Colonic mucosa (tissue), 4 donors: ENCODE measurements at regions not wholly inside any gene's neighbourhood (a gene's known extent, or its start where the extent isn't known, plus 50 kb on each side); places are given as distances from the start of the nearest gene placed in this dataset.
"Not testable (repeated sequence)": the region's sequence is repeated elsewhere in the genome, so short reads cannot be mapped to it uniquely, and the experiment has no call there.

Source experiments
- DNase-seq: peaks from one replicate; pipeline ENCODE4 v3.0.0-alpha.2; 2020
- H3K27ac ChIP-seq: fragments of 200-600 bp; one replicate; pipeline ENCODE4 v1.8.0; 2021
- H3K27me3 ChIP-seq: fragments of 200-600 bp; one replicate; pipeline ENCODE4 v1.8.0; 2021
- H3K36me3 ChIP-seq: fragments of 200-600 bp; one replicate; pipeline ENCODE4 v1.8.0; 2021
- H3K4me1 ChIP-seq: fragments of 200-600 bp; one replicate; pipeline ENCODE4 v1.8.0; 2021; ENCODE audit warnings: mild to moderate bottlenecking
- H3K4me3 ChIP-seq: fragments of 200-600 bp; one replicate; pipeline ENCODE4 v1.8.0; 2021
- H3K9ac ChIP-seq, 2 donors: one replicate each; pipeline ENCODE4 v1.7.0; 2013; ENCODE audit warnings: control low read depth in 2 of 2, low read depth in 2 of 2, low read length in 2 of 2
- H3K9me3 ChIP-seq: fragments of 200-600 bp; one replicate; pipeline ENCODE4 v1.8.0; 2021
- CTCF ChIP-seq: fragments of 200-600 bp; IDR thresholded peaks from one replicate; pipeline ENCODE4 v1.8.0; 2022; ENCODE audit warnings: antibody characterized with exemption, mild to moderate bottlenecking
- intact Hi-C: fragments of 100-400 bp; cut with DNase I; formaldehyde crosslinking; loops from one replicate; pipeline ENCODE4 v1.14.1; 2022
- donor health status: healthy.
- donor health status: DM: no; HTN: no; CAD: no.
- donor health status: DM: no; HTN: no; CAD: no.

- no peaks in the 10 kb centered on the region for H3K27me3 ChIP-seq
Measured at GRCh38 chr4:116202524-116202923, 882.9 kb downstream of the TRAM1L1 start.

GRCh38 chr4:116197317-116197809 lies 888.0 kb downstream of the TRAM1L1 start:
- TF ChIP-seq CTCF = no peak
- Histone ChIP-seq H3K9ac (no peak overlapping the region), H3K9me3 (no peaks in the 10 kb centered on the region), H3K4me3 (no peak overlapping the region), H3K4me1 (no peaks in the 10 kb centered on the region), H3K27me3 (no peaks in the 10 kb centered on the region), H3K36me3 (no peaks in the 10 kb centered on the region), H3K27ac (no peak overlapping the region)
- DNase-seq = no peak
- intact Hi-C loops = no loop called here

More at GRCh38 chr4:116202524-116202923, 882.9 kb downstream of the TRAM1L1 start:
- H3K9me3 ChIP-seq = no peaks in the 10 kb centered on the region
- H3K4me1 ChIP-seq = no peaks in the 10 kb centered on the region
- no peak overlapping the region for H3K4me3 ChIP-seq
- no peak overlapping the region for H3K9ac ChIP-seq
- TF ChIP-seq CTCF = no peak
- DNase-seq = no peak
- intact Hi-C loops = no loop called here
- H3K36me3 ChIP-seq = no peaks in the 10 kb centered on the region
- no peak overlapping the region for H3K27ac ChIP-seq

- TF ChIP-seq CTCF = no peak
- Histone ChIP-seq H3K4me1 (no peaks in the 10 kb centered on the region), H3K9me3 (no peaks in the 10 kb centered on the region), H3K9ac (no peak overlapping the region), H3K4me3 (no peak overlapping the region), H3K27me3 (no peaks in the 10 kb centered on the region), H3K36me3 (no peaks in the 10 kb centered on the region), H3K27ac (no peak overlapping the region)
- no peak for DNase-seq
- intact Hi-C loops = no loop called here
Measured at GRCh38 chr4:116183241-116183640, 902.1 kb downstream of the TRAM1L1 start.

GRCh38 chr4:116180157-116180601 lies 905.2 kb downstream of the TRAM1L1 start:
- no peak for DNase-seq
- Histone ChIP-seq H3K27ac (no peak overlapping the region), H3K4me1 (no peaks in the 10 kb centered on the region), H3K36me3 (no peaks in the 10 kb centered on the region), H3K9me3 (no peaks in the 10 kb centered on the region), H3K9ac (no peak overlapping the region), H3K4me3 (no peak overlapping the region), H3K27me3 (no peaks in the 10 kb centered on the region)
- intact Hi-C loops = no loop called here
- TF ChIP-seq CTCF = peak; percentile 14

GRCh38 chr4:116151371-116151770 lies 934.0 kb downstream of the TRAM1L1 start:
- H3K9me3 ChIP-seq, intact Hi-C loops, H3K27ac ChIP-seq, H3K9ac ChIP-seq, H3K27me3 ChIP-seq, H3K36me3 ChIP-seq, H3K4me3 ChIP-seq, DNase-seq, H3K4me1 ChIP-seq: not testable (repeated sequence)

- DNase-seq = no peak
- TF ChIP-seq CTCF = no peak
- no peak overlapping the region for H3K27ac ChIP-seq
- no peaks in the 10 kb centered on the region for H3K36me3 ChIP-seq
- no peak overlapping the region for H3K4me3 ChIP-seq
- H3K4me1 ChIP-seq = no peaks in the 10 kb centered on the region
- no peak overlapping the region for H3K9ac ChIP-seq
- intact Hi-C loops = no loop called here
- no peaks in the 10 kb centered on the region for H3K9me3 ChIP-seq
- no peaks in the 10 kb centered on the region for H3K27me3 ChIP-seq
Measured at GRCh38 chr4:116150152-116150551, 935.2 kb downstream of the TRAM1L1 start.
